Prostate gland (tissue), 2 donors: ENCODE measurements at regions not wholly inside any gene's neighbourhood (a gene's known extent, or its start where the extent isn't known, plus 50 kb on each side); places are given as distances from the start of the nearest gene placed in this dataset.

Experiments used
- DNase-seq: peaks from one replicate; pipeline ENCODE4 v3.0.0-alpha.2; 2019; ENCODE audit warnings: low spot score
- H3K27ac ChIP-seq, 2 donors: fragments of 200-600 bp; sonication (generic); 2 replicates each; pipeline ENCODE4 v1.5.1; 2017 to 2019
- H3K27me3 ChIP-seq: fragments of 200-600 bp; sonication (generic); replicated peaks from 2 replicates; pipeline ENCODE4 v1.5.1; 2019; ENCODE audit not compliant: insufficient read depth
- H3K36me3 ChIP-seq, 2 donors: fragments of 200-600 bp; sonication (generic); 1 replicate in 1 of 2; 2 replicates in 1 of 2; pipeline versions ENCODE4 v1.5.1 to v1.8.1; 2017 to 2019
- H3K4me1 ChIP-seq: fragments of 200-600 bp; sonication (generic); replicated peaks from 2 replicates; pipeline ENCODE4 v1.5.1; 2019
- H3K4me3 ChIP-seq, 2 donors: fragments of 200-600 bp; sonication (generic); 2 replicates each; pipeline ENCODE4 v1.5.1; 2017 to 2019
- H3K9me3 ChIP-seq: fragments of 200-600 bp; sonication (generic); 2 replicates; pipeline ENCODE4 v1.5.1; 2017
- POLR2A ChIP-seq: fragments of 450-650 bp; IDR thresholded peaks from one replicate; pipeline ENCODE4 v1.6.1; 2016; ENCODE audit warnings: antibody characterized with exemption, mild to moderate bottlenecking
- POLR2AphosphoS5 ChIP-seq: sonication (generic); formaldehyde crosslinking; IDR thresholded peaks from one replicate; pipeline ENCODE4 v1.6.1; 2017; ENCODE audit warnings: antibody characterized with exemption
- WGBS: methylation state at CpG from one replicate; pipeline ENCODE4 v1.1.5; 2018; 5-methylcytosine and 5-hydroxymethylcytosine counted together
- intact Hi-C: fragments of 100-400 bp; cut with DNase I; formaldehyde crosslinking; loops from one replicate; pipeline ENCODE4 v1.14.2; 2022
- TF ChIP-seq, protein P1 (sequence below), 4 experiments: fragments of 200-600 bp in 2 of 4; fragments of 450-650 bp in 2 of 4; sonication (generic) in 2 of 4; IDR thresholded peaks; 1 replicate in 3 of 4; 2 replicates in 1 of 4; pipeline ENCODE4 v1.5.1; 2016 to 2019; ENCODE audit warnings: antibody characterized with exemption in 4 of 4, mild to moderate bottlenecking in 2 of 4, moderate library complexity in 2 of 4

DNA sequence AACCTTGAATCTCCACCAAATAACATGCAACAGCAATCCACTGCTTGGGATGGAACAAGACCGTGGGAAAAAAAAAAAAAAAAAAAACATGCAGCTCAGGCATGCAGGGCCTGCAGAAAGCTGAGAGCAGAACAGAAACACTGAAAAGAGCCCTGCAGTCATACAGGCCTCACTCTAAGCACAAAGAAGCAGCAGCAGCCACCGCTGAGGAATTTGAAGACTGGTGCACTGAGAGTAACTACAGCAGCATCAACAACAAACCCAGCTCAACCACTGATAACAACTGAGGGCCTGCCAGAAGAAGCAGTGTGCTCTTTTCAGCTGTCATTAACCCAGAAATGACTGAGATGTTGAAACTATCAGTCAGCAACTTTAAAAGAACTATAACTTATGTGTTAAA is 354.7 kb upstream of the TMTC1 start:
- intact Hi-C loops = no loop called here
- H3K36me3 ChIP-seq = no peaks in the 10 kb centered on the region
- WGBS = 77% methylated on average over 2 of the region's 2 CpGs

DNA sequence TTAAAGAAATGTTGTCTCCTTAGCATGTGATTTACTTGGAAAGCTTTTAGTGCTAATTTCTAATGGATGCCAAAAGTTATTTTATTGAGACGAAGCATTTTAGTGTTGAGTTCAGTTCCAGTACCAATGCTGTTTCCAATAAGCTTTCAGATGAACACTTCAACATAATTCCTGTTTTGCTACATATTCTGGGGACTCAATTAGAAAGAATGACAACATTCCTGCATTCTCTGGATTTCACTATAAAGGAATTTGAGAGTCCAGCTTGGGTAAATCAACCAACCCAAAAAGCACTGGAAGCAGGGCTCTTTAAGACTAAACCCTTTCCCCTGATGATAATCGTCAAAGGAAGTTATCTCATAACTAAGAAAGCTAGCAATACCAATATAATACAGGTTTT is 353.0 kb upstream of the TMTC1 start:
- Histone ChIP-seq H3K4me1 (no peaks in the 10 kb centered on the region), H3K27ac (no peak overlapping the region), H3K4me3 (no peak overlapping the region), H3K36me3 (no peaks in the 10 kb centered on the region), H3K27me3 (no peaks in the 10 kb centered on the region), H3K9me3 (no peaks in the 10 kb centered on the region)
- DNase-seq = no peak
- intact Hi-C loops = no loop called here
- TF ChIP-seq POLR2AphosphoS5 (no peak), POLR2A (no peak)
- TF ChIP-seq, protein P1, sequence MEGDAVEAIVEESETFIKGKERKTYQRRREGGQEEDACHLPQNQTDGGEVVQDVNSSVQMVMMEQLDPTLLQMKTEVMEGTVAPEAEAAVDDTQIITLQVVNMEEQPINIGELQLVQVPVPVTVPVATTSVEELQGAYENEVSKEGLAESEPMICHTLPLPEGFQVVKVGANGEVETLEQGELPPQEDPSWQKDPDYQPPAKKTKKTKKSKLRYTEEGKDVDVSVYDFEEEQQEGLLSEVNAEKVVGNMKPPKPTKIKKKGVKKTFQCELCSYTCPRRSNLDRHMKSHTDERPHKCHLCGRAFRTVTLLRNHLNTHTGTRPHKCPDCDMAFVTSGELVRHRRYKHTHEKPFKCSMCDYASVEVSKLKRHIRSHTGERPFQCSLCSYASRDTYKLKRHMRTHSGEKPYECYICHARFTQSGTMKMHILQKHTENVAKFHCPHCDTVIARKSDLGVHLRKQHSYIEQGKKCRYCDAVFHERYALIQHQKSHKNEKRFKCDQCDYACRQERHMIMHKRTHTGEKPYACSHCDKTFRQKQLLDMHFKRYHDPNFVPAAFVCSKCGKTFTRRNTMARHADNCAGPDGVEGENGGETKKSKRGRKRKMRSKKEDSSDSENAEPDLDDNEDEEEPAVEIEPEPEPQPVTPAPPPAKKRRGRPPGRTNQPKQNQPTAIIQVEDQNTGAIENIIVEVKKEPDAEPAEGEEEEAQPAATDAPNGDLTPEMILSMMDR (IDR thresholded peaks at IDR 0.05) = no peak
- 61% methylated on average over 2 of the region's 2 CpGs for WGBS

More for the DNA sequence above, 354.7 kb upstream of the TMTC1 start:
- Histone ChIP-seq H3K9me3 (no peaks in the 10 kb centered on the region), H3K4me3 (no peak overlapping the region), H3K27ac (no peak overlapping the region), H3K4me1 (no peaks in the 10 kb centered on the region), H3K27me3 (no peaks in the 10 kb centered on the region)
- no peak for DNase-seq
- no peak for TF ChIP-seq POLR2AphosphoS5
- TF ChIP-seq, protein P1 (IDR thresholded peaks at IDR 0.05) = no peak
- TF ChIP-seq POLR2A = no peak

GRCh38 chr12:30135776-30136175 is 352.0 kb upstream of the TMTC1 start:
- DNase-seq = no peak
- intact Hi-C loops = no loop called here
- no peaks in the 10 kb centered on the region for H3K9me3 ChIP-seq
- H3K36me3 ChIP-seq = no peaks in the 10 kb centered on the region
- no peak overlapping the region for H3K27ac ChIP-seq
- no peak overlapping the region for H3K4me3 ChIP-seq
- no peaks in the 10 kb centered on the region for H3K4me1 ChIP-seq
- WGBS = 83% methylated on average over 2 of the region's 2 CpGs
- TF ChIP-seq POLR2A = no peak
- TF ChIP-seq POLR2AphosphoS5 = no peak
- TF ChIP-seq, protein P1 (IDR thresholded peaks at IDR 0.05) = no peak
- no peaks in the 10 kb centered on the region for H3K27me3 ChIP-seq

GRCh38 chr12:30134229-30134628 is 350.5 kb upstream of the TMTC1 start:
- intact Hi-C loops = no loop called here
- H3K4me3 ChIP-seq = no peak overlapping the region
- TF ChIP-seq, protein P1 (IDR thresholded peaks at IDR 0.05) = no peak
- no peak for TF ChIP-seq POLR2AphosphoS5
- TF ChIP-seq POLR2A = no peak
- no peak for DNase-seq
- H3K27ac ChIP-seq = no peak overlapping the region
- H3K9me3 ChIP-seq = no peaks in the 10 kb centered on the region
- no peaks in the 10 kb centered on the region for H3K4me1 ChIP-seq
- H3K36me3 ChIP-seq = no peaks in the 10 kb centered on the region
- WGBS = 74% methylated on average over 8 of the region's 8 CpGs
- no peaks in the 10 kb centered on the region for H3K27me3 ChIP-seq

- Histone ChIP-seq H3K27ac (no peak overlapping the region), H3K4me1 (no peaks in the 10 kb centered on the region), H3K9me3 (no peaks in the 10 kb centered on the region), H3K27me3 (no peaks in the 10 kb centered on the region), H3K4me3 (no peak overlapping the region), H3K36me3 (no peaks in the 10 kb centered on the region)
- intact Hi-C loops = no loop called here
- no peak for DNase-seq
- TF ChIP-seq POLR2AphosphoS5 = no peak
- no peak for TF ChIP-seq POLR2A
- TF ChIP-seq, protein P1 (IDR thresholded peaks at IDR 0.05) = no peak
- whole genome bisulfite sequencing = 73% methylated on average over 3 of the region's 3 CpGs
Observed at GRCh38 chr12:30126944-30127343, 343.2 kb upstream of the TMTC1 start.
